GM11168 (cell line): ENCODE measurements at regions not wholly inside any gene's neighbourhood (a gene's known extent, or its start where the extent isn't known, plus 50 kb on each side); places are given as distances from the start of the nearest gene placed in this dataset.

Experiments used
- in situ Hi-C: fragments of 300-500 bp; cut with MboI; formaldehyde crosslinking; loops from one replicate; pipeline ENCODE4 v1.12.0; 2022; ENCODE audit warnings: low sequenced_read_pairs; ENCODE audit not compliant: unreplicated experiment

DNA sequence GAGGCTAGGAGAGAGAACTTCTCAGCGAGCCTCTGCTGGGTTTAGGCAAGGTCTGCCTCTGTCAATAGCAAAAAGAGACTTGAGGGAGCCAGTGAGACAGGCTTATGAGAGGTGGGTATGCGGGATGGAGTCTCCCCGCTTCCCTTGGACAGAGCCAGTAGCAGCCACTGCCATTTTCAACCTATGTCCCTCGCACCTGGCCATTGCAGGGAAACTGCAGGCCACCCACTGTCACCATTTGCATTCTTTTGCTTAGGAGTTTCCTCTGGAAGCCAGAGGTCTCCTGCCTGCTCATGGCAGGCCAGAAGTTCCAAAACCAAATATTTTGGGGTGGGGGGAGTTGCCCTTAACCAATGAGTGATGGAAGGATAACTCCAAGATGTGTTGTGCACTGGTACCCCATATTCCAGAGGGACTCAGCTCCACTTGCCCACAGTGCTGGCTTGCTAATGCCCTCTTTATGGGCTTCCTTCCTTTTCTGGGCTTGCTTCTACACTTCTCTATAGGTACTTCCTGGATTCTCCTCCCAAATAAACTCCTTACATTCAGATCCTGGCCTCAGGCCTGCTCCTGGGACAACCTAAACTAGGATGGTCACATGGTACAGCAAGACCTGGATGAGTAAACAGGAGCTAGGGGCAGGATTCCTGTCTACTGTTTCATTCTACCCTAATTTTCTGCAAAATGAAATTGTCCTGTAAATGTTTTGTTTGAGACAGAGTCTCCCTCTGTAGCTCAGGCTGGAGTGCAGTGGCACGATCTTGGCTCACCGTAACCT lies 108.9 kb upstream of the PROK2 start:
- in situ Hi-C loops, result no loop called here

GRCh38 chr3:71893122-71893521 lies 108.2 kb upstream of the PROK2 start:
- in situ Hi-C loops, result no loop called here

DNA sequence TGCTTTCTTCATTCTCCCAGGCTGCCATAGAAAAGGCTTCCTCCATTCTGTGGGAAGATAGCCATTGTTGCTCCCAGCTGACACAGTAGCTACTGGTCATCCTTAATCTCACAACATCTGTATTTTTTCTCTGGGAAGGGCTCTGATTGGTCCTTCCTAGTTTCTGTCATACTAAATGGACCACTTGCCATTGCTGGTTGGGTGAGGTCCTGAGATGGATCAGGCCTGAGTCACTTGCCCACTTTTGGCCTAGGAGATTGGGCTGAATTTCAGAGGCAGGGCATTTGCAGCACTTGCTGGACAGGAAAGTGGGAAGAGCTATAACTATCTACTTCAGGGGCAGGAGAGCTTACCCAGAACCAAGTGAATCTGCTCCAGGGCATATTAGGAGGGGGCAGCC lies 106.5 kb upstream of the PROK2 start:
- in situ Hi-C loops, result no loop called here

GRCh38 chr3:71890356-71890931 lies 105.5 kb upstream of the PROK2 start:
- in situ Hi-C loops, result no loop called here

DNA sequence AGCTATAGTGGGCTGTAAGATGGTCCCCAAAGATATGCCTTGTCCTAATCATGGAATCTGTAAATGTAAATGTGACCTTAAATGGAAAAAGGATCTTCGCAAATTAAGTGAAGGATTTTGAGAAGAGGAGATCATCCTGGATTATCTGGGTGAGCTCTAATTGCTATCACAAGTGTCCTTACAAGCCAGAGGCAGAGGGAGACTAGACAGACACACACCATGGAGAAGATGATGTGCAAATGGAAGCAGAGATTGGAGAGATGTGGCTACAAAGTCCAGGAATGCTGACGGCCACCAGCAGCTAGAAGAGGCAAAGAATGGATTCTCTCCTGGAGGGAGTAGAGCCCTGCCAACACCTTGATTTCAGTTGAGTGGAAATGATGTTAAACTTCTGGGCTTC lies 102.3 kb upstream of the PROK2 start:
- in situ Hi-C loops, result no loop called here

DNA sequence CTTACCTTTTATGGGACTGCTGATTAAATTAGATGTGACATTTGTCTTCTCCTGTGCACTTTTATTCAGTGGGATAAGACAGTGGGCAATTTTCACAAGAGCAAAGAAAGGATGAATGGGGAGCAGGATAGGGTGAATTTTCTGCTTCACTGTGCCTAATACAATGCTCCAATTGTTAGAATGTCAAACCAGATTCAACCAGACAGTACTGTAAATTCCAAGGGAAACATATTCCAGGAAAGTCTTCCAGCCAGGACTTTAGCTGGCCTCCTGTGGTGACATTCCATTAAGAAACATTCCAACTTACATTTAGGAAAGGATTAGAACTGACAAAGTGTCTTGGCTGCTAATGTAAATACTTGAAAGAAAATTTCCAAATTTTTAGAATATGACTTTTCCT lies 100.1 kb upstream of the PROK2 start:
- in situ Hi-C loops, result no loop called here

- in situ Hi-C loops, result no loop called here
Measured at GRCh38 chr3:71881732-71882131, 96.8 kb upstream of the PROK2 start.

GRCh38 chr3:71881041-71881440 lies 96.1 kb upstream of the PROK2 start:
- in situ Hi-C loops, result no loop called here

DNA sequence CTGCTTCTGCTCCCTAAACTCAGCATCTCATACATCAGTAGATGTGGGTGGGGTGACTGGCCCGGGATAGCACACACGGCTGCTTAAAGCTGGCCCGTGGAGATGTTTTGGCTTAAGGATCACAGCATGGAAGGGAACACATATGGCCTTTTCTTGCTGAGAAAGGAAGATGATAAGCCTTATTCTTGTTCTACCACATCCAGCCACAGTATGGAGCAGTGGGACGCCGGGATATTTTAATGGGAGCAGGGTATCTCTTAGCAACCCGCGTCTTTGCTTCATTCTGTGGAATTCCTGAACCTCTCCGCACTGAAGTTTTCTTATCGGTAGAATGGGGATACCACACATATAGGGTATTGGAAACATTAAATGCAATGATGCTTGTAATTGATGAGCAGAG lies 94.1 kb upstream of the PROK2 start:
- in situ Hi-C loops, result no loop called here

- in situ Hi-C loops, result no loop called here
Measured at GRCh38 chr3:71876135-71877105, 91.5 kb upstream of the PROK2 start.

GRCh38 chr3:71875461-71875947 lies 90.6 kb upstream of the PROK2 start:
- in situ Hi-C loops, result no loop called here

- in situ Hi-C loops, result no loop called here
Measured at GRCh38 chr3:71874618-71875017, 89.7 kb upstream of the PROK2 start.

DNA sequence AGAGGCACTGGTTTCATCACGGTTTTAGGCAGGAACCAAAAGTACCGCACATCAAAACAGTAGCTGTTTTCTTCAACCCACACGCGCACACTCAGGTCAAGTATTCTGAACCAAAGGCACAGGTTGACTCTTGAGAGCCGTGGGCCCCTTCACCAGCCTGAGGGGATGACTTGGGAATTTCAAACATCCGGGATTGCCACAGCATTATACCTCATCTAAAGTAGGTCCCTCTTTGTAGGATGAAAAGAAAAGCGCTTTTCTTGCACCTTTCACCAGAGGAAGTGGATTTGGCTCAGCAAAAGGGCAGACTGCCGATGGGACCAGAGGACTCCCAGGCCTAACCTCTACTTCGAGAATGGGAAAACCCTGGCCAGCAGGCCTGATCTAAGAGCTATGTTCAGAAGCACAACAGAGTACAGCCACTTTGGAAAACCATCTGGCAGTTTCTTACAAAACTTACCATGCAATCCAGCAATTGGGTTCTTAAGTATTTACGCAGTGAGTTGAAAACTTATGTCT lies 88.2 kb upstream of the PROK2 start:
- in situ Hi-C loops, result no loop called here

DNA sequence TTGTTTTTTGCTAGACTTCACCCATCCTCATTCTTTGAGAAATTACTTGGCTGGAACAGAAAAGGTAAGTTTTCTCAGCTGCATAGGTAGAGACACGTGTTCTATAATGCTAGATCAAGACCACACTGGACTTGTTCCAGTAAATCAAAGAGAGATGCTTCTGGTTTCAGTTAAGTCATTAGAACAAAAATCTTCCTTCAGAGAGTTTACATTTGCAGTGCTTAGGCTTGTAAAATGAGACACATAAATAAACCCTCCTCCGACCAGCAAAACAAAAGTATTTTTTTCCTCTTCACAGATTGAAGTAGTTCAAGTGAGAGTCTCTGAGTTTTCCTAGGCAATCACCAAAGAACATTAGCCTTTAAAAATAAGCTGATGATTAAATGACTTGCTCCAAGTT lies 87.3 kb upstream of the PROK2 start:
- in situ Hi-C loops, result no loop called here

GRCh38 chr3:71870966-71871512 lies 86.1 kb upstream of the PROK2 start:
- in situ Hi-C loops, result no loop called here

- in situ Hi-C loops, result no loop called here
Measured at GRCh38 chr3:71868876-71869275, 83.9 kb upstream of the PROK2 start.

GRCh38 chr3:71865727-71866126 lies 80.8 kb upstream of the PROK2 start:
- in situ Hi-C loops, result no loop called here

DNA sequence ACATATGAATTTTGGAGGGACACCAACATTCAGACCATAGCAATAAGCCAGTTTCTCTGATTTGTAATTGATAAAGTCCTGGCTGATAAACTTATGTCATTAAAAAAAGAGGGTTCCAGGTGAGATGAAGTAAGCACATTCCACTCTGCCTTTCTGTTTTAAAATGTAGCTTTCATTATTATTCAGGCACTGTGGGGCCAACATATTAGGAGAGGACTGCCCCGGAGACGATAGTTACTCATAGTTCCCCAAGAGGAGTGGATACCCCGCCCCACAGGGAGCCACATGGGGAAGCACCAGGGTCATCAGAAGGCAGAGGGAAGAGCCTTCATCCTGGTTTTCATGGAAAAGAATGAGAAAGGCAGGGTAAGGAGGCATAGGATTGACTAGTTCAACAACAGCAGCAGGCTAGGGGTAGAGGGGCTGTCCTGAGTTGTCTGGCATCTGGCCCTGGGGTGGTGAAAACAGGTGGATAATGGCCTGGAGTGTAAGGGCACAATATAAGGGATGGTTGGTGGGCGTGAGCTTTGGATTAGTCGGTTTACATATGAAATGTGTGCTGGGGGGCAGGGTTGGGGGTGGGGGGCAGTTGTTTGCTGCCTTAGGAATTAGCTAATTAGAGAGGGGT lies 78.7 kb upstream of the PROK2 start:
- in situ Hi-C loops, result no loop called here

DNA sequence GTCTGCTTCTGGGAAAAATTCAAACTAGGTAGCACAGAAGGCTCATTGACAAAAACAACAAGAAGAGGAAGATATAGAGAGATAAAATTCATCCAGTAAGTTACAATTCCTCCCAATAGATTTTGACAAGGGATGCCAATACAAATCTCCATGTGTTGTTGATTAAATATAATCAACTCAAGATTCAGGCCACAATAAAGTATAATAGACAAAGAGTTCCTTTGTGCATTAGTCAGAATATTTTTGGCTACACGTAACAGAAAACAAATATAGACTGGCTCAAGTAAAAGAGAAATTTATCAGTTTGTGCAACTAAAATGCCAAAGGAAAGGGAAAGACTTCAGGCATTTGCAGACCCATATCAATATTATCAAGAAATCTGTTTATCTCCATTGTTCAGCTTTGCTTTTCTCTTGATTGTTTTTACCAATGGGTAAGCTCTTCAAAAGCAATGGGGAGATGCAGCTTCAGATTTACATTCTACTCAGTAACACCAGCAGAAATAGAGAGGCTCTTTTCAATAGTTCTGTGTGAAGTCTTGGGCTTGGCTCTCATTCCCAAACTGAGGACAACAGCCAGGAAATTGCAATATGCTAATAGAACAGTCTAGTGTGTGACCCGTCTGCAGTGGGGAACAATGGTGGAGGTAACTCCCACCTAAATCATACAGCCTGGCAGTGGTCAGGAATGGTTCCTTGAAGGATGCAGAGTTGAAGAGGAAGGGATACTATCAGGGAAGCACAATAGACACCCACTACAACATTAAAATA lies 77.6 kb upstream of the PROK2 start:
- in situ Hi-C loops, result no loop called here
